Right renal cortex interstitium (tissue), 3 donors: ENCODE measurements at regions not wholly inside any gene's neighbourhood (a gene's known extent, or its start where the extent isn't known, plus 50 kb on each side); places are given as distances from the start of the nearest gene placed in this dataset.
"Not testable (repeated sequence)": the region's sequence is repeated elsewhere in the genome, so short reads cannot be mapped to it uniquely, and the experiment has no call there.

Source experiments
- DNase-seq, 3 donors: peaks; one replicate each; pipeline ENCODE4 v3.0.0-alpha.2; 2013; ENCODE audit warnings: low read depth in 3 of 3, low spot score in 2 of 3

DNA sequence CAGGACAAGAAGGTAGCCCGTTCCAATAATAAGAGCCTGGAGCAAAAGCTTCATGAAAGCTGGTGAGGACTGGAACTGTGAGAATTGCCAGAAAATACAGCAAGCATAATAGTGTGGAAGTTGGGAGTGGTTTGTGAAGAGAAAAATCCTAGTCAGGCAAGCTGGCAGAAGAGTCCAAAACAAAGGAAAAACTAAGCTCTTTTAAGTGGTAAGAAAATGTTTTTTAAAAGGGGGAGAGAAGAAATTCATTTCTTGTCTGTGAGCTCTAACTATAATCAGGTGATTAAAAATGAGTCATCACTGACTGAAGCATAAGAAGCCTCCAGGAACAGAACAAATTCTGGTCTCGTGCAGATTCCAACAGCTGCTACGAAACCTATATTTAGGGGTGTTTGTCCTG, 102.6 kb downstream of the CAAP1 start:
- no peak for DNase-seq

DNA sequence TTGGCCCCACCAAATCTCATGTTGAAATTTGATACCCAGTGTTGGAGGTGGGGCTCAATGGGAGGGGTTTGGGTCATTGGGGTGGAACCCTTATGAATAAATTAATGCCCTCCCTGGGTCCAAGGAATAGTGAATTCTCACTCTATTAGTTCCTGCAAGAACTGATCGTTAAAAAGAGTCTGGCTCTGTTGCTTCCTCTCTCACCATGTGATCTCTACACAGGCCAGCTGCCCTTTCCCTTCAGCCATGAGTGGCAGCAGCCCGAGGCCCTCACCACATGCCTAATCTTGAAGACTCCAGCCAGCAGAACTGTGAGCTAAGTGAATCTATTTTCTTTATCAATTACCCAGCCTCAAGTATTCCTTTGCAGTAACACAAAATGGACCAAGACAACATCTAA, 106.0 kb downstream of the CAAP1 start:
- DNase-seq, result no peak

DNA sequence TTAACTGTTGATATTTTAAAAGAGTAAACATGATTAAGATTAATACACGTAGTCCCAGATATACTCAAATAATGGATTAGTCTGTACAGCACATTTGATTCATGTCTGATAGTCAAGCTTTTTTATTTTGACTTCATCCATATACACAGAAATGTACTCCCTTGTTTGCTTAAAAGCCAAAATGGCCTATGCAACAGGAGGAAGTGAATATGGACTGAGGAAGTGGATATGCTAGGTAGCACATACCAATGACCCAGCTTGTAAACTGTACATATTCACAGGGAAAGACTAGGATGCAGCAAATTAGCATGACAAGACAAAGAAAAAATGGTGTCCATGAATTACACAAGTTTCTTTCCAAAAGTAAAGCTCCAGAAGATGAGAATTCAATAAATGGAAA, 109.7 kb downstream of the CAAP1 start:
- DNase-seq, result no peak

DNA sequence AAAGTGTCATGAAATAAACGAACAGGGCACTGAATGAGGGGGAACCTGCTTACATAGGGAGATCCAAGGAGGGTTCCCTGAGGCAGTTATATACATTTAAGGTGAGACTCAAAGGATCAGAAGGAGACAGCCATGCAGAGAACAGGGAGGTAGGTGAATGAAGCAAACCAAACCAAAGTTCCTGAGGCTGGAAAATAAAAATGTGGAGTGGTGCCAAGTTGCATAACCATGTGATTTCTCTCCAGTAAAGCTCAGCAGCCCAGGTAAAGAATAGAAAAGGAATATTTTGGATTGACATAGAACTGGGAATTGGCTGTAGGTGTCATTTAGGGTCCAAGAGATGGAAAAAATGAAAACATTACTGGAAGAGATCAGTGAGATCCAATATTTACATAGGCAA, 110.7 kb downstream of the CAAP1 start:
- no peak for DNase-seq

DNA sequence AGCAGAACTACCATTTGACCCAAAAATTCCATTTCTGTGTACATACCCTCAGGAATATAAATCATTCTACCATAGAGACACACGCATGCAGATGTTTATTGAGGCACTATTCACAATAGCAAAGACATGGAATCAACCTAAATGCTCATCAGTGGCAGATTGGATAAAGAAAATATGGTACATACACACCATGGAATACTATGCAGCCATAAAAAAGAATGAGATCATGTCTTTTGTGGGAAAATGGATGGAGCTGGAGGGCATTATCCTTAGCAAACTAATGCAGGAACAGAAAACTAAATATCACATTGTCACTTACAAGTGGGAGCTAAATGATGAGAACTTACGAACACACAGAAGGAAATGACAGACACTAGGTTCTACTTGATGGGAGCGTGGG, 112.3 kb downstream of the CAAP1 start:
- DNase-seq, result not testable (repeated sequence)

- no peak for DNase-seq
These were observed 113.5 kb downstream of the CAAP1 start for GRCh38 chr9:26779062-26779461.

GRCh38 chr9:26775391-26775790, 117.2 kb downstream of the CAAP1 start:
- no peak for DNase-seq

- no peak for DNase-seq
These were observed 119.5 kb downstream of the CAAP1 start for GRCh38 chr9:26773056-26773455.

- no peak for DNase-seq
These were observed 121.8 kb downstream of the CAAP1 start for GRCh38 chr9:26770821-26771220.

- DNase-seq, result no peak
These were observed 124.5 kb downstream of the CAAP1 start for GRCh38 chr9:26768145-26768544.

DNA sequence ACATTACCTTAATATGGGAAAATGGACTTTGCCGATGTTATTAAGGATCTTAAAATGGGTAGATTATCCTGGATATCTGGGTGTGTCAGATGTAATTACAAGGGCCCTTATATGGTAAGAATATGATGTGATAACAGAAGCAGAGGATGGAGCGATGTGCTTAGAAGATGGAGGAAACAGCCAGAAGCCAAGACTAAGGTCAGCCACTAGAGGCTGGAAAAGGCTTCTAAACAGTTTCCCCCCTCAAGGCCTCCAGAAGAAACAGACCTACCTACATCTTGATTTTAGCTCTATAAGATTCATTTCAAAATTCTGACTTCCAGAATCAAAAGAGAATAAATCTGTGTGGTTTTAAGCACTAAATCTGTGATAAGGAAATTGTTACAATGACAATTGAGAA, 131.9 kb downstream of the CAAP1 start:
- DNase-seq, result no peak

GRCh38 chr9:26758655-26759054, 133.9 kb downstream of the CAAP1 start:
- DNase-seq, result no peak

- DNase-seq, result no peak
These were observed 135.7 kb downstream of the CAAP1 start for GRCh38 chr9:26756881-26757280.

GRCh38 chr9:26755476-26755875, 137.1 kb downstream of the CAAP1 start:
- no peak for DNase-seq

DNA sequence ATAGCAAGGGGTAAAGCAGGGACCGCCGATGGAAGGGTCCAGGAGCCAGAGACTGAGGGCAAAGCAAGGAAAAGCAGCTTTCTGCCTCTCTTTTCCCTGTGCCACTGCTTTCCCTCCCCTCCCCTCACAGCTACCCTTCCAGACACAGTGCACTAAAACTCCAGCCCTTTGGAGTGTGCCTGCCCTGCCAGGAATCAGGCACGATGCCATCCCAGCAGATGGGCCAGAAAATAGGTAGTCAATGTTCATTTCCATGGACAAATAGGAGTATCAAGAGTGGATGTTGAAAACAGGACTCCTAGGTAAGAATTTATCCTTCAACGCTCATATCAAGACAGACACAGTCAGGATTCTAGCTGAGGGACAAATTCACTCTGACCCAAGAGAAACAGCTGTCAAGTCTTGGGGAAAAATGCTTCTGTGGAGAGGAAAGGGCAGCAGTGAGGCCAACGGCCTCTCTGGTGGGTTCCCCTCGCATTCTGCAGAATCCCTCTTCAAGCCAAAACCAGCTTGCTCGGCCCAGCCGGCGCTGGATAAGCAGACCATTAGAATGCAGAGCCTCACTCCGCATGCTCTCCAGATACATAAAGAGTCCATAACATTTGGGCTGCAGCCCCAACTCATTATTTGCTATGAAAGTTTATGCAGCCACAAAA, 138.0 kb downstream of the CAAP1 start:
- no peak for DNase-seq

DNA sequence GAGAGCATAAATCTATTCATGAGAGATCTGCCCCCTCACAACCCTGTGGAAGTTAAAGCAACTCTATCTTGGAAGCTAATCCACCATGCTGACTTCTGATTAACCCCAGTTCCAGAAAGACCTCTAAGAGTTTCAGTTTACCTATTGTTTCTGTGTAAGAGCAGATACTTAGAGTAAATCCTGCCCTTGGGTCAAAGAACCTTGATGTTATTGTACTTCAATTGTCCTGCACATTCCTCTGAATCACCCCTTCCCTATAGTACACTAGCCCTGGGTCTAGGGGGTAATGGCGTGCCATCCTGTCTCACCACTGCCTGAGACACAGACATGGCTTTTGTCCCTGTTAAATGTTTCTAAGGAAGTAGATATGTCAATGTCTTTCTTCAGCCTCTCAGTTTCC, 138.6 kb downstream of the CAAP1 start:
- DNase-seq, result no peak

DNA sequence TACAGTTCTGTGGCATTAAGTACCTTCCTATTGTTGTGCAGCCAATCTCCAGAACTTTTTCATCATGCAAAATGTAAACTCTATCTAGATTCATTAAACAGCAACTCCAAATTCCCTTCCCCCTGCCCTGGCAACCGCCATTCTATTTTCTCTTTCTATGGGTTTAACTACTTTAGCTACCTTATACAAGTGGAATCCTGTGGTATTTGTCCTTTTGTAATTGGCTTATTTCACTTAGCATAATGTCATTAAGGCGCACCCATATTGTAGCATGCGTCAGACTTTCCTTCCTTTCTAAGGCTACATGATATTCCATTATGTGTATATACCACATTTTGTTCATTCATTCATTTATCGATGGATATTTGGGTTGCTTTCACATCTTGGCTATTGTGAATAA, 142.4 kb downstream of the CAAP1 start:
- DNase-seq, result no peak

DNA sequence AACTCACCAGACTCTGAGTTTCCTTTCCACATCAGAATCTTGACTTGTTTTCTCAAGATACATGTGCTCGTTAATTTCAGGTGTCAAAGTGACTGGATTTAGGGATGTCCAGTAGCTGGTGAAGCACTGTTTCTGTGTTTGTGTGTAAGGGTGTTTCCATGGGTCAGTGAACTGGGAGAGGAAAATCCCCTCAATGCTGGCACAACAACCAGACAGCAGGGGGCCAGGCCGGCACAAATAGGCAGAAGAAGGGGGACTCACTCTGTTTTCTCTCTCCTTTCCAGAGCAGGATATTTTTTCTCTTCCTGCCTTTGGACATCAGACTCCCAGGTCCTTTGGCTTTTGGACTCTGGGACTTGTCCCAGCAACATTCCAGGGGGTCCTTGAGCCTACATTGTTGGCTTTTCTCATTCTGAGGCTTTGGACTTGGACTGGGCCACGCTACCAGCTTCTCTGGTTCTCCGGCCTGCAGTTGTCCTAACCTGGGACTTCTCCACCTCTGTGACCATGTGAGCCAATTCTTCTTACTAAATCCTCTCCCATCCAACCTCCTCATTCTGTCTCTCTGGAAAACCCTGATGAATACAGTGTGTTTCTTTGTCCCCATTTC, 144.0 kb downstream of the CAAP1 start:
- no peak for DNase-seq

GRCh38 chr9:26747611-26748010, 145.0 kb downstream of the CAAP1 start:
- DNase-seq, result no peak

DNA sequence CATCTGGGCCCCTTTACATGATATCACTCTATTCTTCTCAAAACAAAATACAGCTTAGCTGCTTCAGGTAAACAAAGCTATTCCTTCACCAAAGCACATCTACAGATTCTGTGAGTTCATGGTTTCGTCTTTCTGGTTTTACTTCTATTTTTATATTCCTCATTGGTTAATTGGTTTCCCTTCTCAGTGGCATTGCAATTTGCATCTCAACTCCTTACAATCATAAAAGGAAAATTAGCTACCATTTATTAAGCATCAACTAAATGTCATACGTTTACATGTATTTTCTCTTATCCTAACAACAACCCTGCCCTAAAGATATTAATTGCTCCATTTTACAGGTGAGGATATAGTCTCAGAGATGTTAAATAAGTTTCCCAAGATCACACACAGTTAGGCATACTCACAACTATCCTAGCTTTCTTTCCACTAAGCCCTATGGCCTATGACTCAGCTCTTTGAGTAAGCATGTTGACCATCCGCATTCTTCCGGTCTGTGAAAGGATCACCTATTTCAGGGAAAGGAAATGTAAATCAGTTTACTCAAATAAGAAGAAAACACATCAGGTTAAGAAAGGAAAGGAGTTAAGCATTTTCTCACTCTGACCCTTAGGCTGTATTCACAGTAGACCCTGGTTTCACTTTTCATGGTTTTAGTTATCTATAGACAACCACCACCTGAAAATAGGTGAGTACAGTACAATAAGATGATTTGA, 146.1 kb downstream of the CAAP1 start:
- no peak for DNase-seq

- no peak for DNase-seq
These were observed 147.5 kb downstream of the CAAP1 start for GRCh38 chr9:26745111-26745510.
